HCT116 (cell line): ENCODE measurements at regions not wholly inside any gene's neighbourhood (a gene's known extent, or its start where the extent isn't known, plus 50 kb on each side); places are given as distances from the start of the nearest gene placed in this dataset.

Experiments
- CEBPB ChIP-seq: IDR thresholded peaks from 2 replicates; pipeline ENCODE4 v1.6.1; 2012; ENCODE audit warnings: low read depth
- CTCF ChIP-seq, 3 experiments: fragments of 200-600 bp in 1 of 3; sonication (generic) in 1 of 3; IDR thresholded peaks in 2 of 3; conservative IDR thresholded peaks in 1 of 3; 2 replicates each; pipeline ENCODE4 v1.5.1; 2012 to 2017; ENCODE audit warnings: low read depth in 2 of 3, low read length in 2 of 3, antibody characterized with exemption in 1 of 3, borderline replicate concordance in 1 of 3, control low read depth in 1 of 3, mild to moderate bottlenecking in 1 of 3, mixed read lengths in 1 of 3, mixed run types in 1 of 3, moderate library complexity in 1 of 3; ENCODE audit not compliant: insufficient read depth in 1 of 3
- EZH2 ChIP-seq: fragments of 200-600 bp; sonication (generic); IDR thresholded peaks from 2 replicates; pipeline ENCODE4 v1.6.1; 2017; ENCODE audit warnings: antibody characterized with exemption, mixed run types
- POLR2A ChIP-seq: IDR thresholded peaks from 2 replicates; pipeline ENCODE4 v1.7.0; 2011; ENCODE audit warnings: borderline replicate concordance; ENCODE audit not compliant: insufficient read depth, insufficient read length; ENCODE audit errors: extremely low read depth
- POLR2AphosphoS5 ChIP-seq: IDR thresholded peaks from 2 replicates; pipeline ENCODE4 v1.6.1; 2011; ENCODE audit warnings: mild to moderate bottlenecking, low read depth, low read length, moderate library complexity
- REST ChIP-seq: IDR thresholded peaks from 2 replicates; pipeline ENCODE4 v1.6.1; 2012; ENCODE audit warnings: low read depth
- SIN3A ChIP-seq: IDR thresholded peaks from 2 replicates; pipeline ENCODE4 v1.6.1; 2012; ENCODE audit warnings: low read depth
- YY1 ChIP-seq: IDR thresholded peaks from 2 replicates; pipeline ENCODE4 v1.6.1; 2011; ENCODE audit warnings: low read length, low read depth, moderate library complexity, mild to moderate bottlenecking; ENCODE audit not compliant: insufficient replicate concordance; ENCODE audit errors: extremely low read depth
- ZFX ChIP-seq: fragments of 450-650 bp; IDR thresholded peaks from 2 replicates; pipeline ENCODE4 v1.6.1; 2017
- ZNF274 ChIP-seq: fragments of 200-500 bp; sonication (Bioruptor generic); IDR thresholded peaks from 2 replicates; pipeline ENCODE4 v1.6.1; 2014; ENCODE audit warnings: mild to moderate bottlenecking, low read depth, low read length, inconsistent platforms

- TF ChIP-seq CTCF (IDR thresholded peaks at IDR 0.05 in 2 of 3, conservative IDR thresholded peaks at IDR 0.05 in 1 of 3; ENCODE audit: borderline replicate concordance in 1 of 3, insufficient read depth in 1 of 3, low read depth in 2 of 3, low read length in 2 of 3) (peak; percentile 13 to 52 (median 46); a peak in 5 of 6 replicates), ZNF274 (no peak), EZH2 (no peak), POLR2A (no peak), REST (no peak), YY1 (no peak), POLR2AphosphoS5 (no peak), CEBPB (no peak), ZFX (no peak), SIN3A (no peak)
Measured at GRCh38 chr11:93248602-93249001, 50.8 kb upstream of the SLC36A4 start.
